GM23248 (cell line): ENCODE measurements at regions not wholly inside any gene's neighbourhood (a gene's known extent, or its start where the extent isn't known, plus 50 kb on each side); places are given as distances from the start of the nearest gene placed in this dataset.

Source experiments
- EZH2 ChIP-seq: fragments of 200-600 bp; sonication (generic); IDR thresholded peaks from 2 replicates; pipeline ENCODE4 v1.6.1; 2018; ENCODE audit warnings: antibody characterized with exemption, mild to moderate bottlenecking; ENCODE audit not compliant: insufficient read depth, poor library complexity, severe bottlenecking
- EZH2phosphoT487 ChIP-seq: fragments of 200-600 bp; sonication (generic); IDR thresholded peaks from 2 replicates; pipeline ENCODE4 v1.6.1; 2018; ENCODE audit warnings: antibody characterized with exemption, moderate library complexity, mild to moderate bottlenecking, low read depth; ENCODE audit not compliant: insufficient read depth

GRCh38 chr12:68461645-68462044 is 129.5 kb upstream of the MDM1 start:
- TF ChIP-seq EZH2phosphoT487 (no peak), EZH2 (no peak)
